ENCODE measurements at regions not wholly inside any gene's neighbourhood (a gene's known extent, or its start where the extent isn't known, plus 50 kb on each side); places are given as distances from the start of the nearest gene placed in this dataset.

DNA sequence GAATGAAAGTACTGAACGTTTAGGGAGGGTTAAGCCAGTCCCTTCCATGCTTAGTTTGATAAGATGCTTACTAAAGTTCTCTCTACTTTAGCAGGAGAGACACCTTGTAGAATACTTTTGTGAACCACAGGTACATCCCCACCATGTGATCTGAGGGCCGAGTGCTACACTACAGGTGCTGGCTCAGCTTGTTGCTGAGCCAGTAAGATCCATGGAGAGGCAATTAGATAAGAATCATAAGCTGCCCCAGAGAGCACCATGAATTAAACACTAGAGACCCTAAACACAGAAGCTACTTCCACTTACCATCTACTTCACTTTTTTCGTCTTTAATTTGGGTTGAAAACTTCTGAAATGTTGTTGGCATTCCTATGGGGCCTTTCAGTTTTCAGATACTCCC, 70.5 kb upstream of the GOLGA8B start:
- TF ChIP-seq SIN3A (IDR thresholded peaks at IDR 0.05; ENCODE audit: borderline replicate concordance, insufficient read depth, low read depth, low read length): no peak
- TF ChIP-seq, protein P1, sequence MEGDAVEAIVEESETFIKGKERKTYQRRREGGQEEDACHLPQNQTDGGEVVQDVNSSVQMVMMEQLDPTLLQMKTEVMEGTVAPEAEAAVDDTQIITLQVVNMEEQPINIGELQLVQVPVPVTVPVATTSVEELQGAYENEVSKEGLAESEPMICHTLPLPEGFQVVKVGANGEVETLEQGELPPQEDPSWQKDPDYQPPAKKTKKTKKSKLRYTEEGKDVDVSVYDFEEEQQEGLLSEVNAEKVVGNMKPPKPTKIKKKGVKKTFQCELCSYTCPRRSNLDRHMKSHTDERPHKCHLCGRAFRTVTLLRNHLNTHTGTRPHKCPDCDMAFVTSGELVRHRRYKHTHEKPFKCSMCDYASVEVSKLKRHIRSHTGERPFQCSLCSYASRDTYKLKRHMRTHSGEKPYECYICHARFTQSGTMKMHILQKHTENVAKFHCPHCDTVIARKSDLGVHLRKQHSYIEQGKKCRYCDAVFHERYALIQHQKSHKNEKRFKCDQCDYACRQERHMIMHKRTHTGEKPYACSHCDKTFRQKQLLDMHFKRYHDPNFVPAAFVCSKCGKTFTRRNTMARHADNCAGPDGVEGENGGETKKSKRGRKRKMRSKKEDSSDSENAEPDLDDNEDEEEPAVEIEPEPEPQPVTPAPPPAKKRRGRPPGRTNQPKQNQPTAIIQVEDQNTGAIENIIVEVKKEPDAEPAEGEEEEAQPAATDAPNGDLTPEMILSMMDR (IDR thresholded peaks at IDR 0.05): no peak
- no peak for TF ChIP-seq POLR2AphosphoS5 (IDR thresholded peaks at IDR 0.05; ENCODE audit: low read depth, low read length)
- TF ChIP-seq TCF7L2 (IDR thresholded peaks at IDR 0.05; ENCODE audit: low read depth, low read length): no peak
